GM10248 (cell line): ENCODE measurements at regions not wholly inside any gene's neighbourhood (a gene's known extent, or its start where the extent isn't known, plus 50 kb on each side); places are given as distances from the start of the nearest gene placed in this dataset.
A peak's percentile ranks its signal among the peaks of the same experiment; 100 is the strongest.

ENCODE experiments used
- CTCF ChIA-PET: fragments of 300-600 bp; sonication (Branson Sonifier 250); formaldehyde crosslinking; extraction: SDS; loops from one replicate; lab custom pipeline; 2021; ENCODE audit warnings: antibody characterized with exemption; lab: Yijun Ruan, JAX
- POLR2A ChIA-PET: fragments of 350-650 bp; sonication (Branson Sonifier 250); formaldehyde crosslinking; extraction: SDS; loops from one replicate; lab custom pipeline; 2020; ENCODE audit warnings: antibody characterized with exemption; lab: Yijun Ruan, JAX
- DNase-seq: peaks from one replicate; pipeline ENCODE4 v3.0.0; 2012; ENCODE audit errors: extremely low spot score
- CTCF ChIP-seq: IDR thresholded peaks from 2 replicates; pipeline ENCODE4 v1.5.1; 2012; ENCODE audit warnings: mild to moderate bottlenecking, low read depth; ENCODE audit errors: extremely low read depth, missing control alignments, control extremely low read depth

- ChIA-PET POLR2A (no interaction called here), CTCF (interaction anchor here (1.5 kb wide), 1 partner anchor 10 kb away, joined by 4 read pairs; no protein-coding TSS in a partner anchor)
- TF ChIP-seq CTCF: no peak
- DNase-seq: no peak
Measured at GRCh38 chr13:32907211-32907610, 109.0 kb upstream of the KL start.

GRCh38 chr13:32910530-32910929 lies 105.7 kb upstream of the KL start:
- no peak for DNase-seq
- ChIA-PET POLR2A (no interaction called here), CTCF (interaction anchor here (0.9 to 3.3 kb wide), 10 partner anchors 9 to 324 kb away, joined by 3 to 24 read pairs (median 4); partner anchors contain the start of gene PDS5B)
- no peak for TF ChIP-seq CTCF

- ChIA-PET POLR2A (no interaction called here), CTCF (interaction anchor here (0.7 to 3.3 kb wide), 13 partner anchors 10 to 325 kb away, joined by 3 to 24 read pairs (median 4); partner anchors contain the start of gene PDS5B)
- DNase-seq: peak; percentile 59
- peak; percentile 46 for TF ChIP-seq CTCF
Measured at GRCh38 chr13:32911506-32911905, 104.7 kb upstream of the KL start.

- DNase-seq: no peak
- TF ChIP-seq CTCF: no peak
- ChIA-PET CTCF (interaction anchor here (0.9 to 3.4 kb wide), 3 partner anchors 17 to 329 kb away, joined by 3 to 12 read pairs (median 3); no protein-coding TSS in a partner anchor), POLR2A (no interaction called here)
Measured at GRCh38 chr13:32914686-32915085, 101.5 kb upstream of the KL start.

GRCh38 chr13:32917504-32917903 lies 98.7 kb upstream of the KL start:
- no peak for TF ChIP-seq CTCF
- ChIA-PET CTCF (no interaction called here), POLR2A (no interaction called here)
- no peak for DNase-seq

GRCh38 chr13:32923725-32924124 lies 92.5 kb upstream of the KL start:
- DNase-seq: no peak
- no peak for TF ChIP-seq CTCF
- ChIA-PET POLR2A (no interaction called here), CTCF (interaction anchor here (1.0 to 4.0 kb wide), 2 partner anchors 11 to 19 kb away, joined by 3 to 24 read pairs; no protein-coding TSS in a partner anchor)

GRCh38 chr13:32924886-32925285 lies 91.3 kb upstream of the KL start:
- TF ChIP-seq CTCF: no peak
- ChIA-PET CTCF (interaction anchor here (0.7 to 3.0 kb wide), 5 partner anchors 9 to 152 kb away, joined by 3 to 14 read pairs (median 4); no protein-coding TSS in a partner anchor), POLR2A (no interaction called here)
- DNase-seq: no peak
